ENCODE measurements at regions not wholly inside any gene's neighbourhood (a gene's known extent, or its start where the extent isn't known, plus 50 kb on each side); places are given as distances from the start of the nearest gene placed in this dataset.

GRCh38 chr2:193693758-193694157 lies 1499.0 kb upstream of the TMEFF2 start:
- no peak overlapping the region for H3K4me2 ChIP-seq (ENCODE audit: low read length)

GRCh38 chr2:193690572-193690971 lies 1495.8 kb upstream of the TMEFF2 start:
- TF ChIP-seq CTCF (IDR thresholded peaks at IDR 0.05; ENCODE audit: insufficient read depth, low read depth, low read length) (no peak), EZH2 (IDR thresholded peaks at IDR 0.05; ENCODE audit: insufficient read depth, low read length) (no peak)
- H3K4me1 Mint-ChIP-seq (ENCODE audit: low read depth, unreplicated experiment) = no peaks in the 10 kb centered on the region
- H3K27ac Mint-ChIP-seq (ENCODE audit: unreplicated experiment) = no peak overlapping the region
- Histone ChIP-seq H2AFZ (ENCODE audit: low read depth, low read length) (no peak overlapping the region), H3K36me3 (ENCODE audit: insufficient read depth, low read length) (no peaks in the 10 kb centered on the region), H3K79me2 (ENCODE audit: insufficient read depth, low read length) (no peaks in the 10 kb centered on the region), H3K4me2 (ENCODE audit: low read length) (no peak overlapping the region), H3K9me3 (ENCODE audit: insufficient read depth, low read depth, low read length) (no peaks in the 10 kb centered on the region), H3K4me3 (ENCODE audit: insufficient read depth, low read depth, low read length) (no peak overlapping the region), H3K27ac (ENCODE audit: low read depth, low read length) (no peak overlapping the region), H3K9ac (ENCODE audit: low read length) (no peak overlapping the region), H3K27me3 (ENCODE audit: insufficient read depth, low read length) (no peaks in the 10 kb centered on the region), H3K4me1 (ENCODE audit: insufficient read depth, low read length) (no peaks in the 10 kb centered on the region), H4K20me1 (ENCODE audit: insufficient read depth, low read length) (no peaks in the 10 kb centered on the region)
- no peaks in the 10 kb centered on the region for H3K27me3 Mint-ChIP-seq (ENCODE audit: low read depth, unreplicated experiment)
- peak; percentile 39 for FAIRE-seq
- H3K4me3 Mint-ChIP-seq (ENCODE audit: unreplicated experiment) = no peak overlapping the region
- no peaks in the 10 kb centered on the region for H3K36me3 Mint-ChIP-seq (ENCODE audit: low read depth, unreplicated experiment)
- no peak for DNase-seq (ENCODE audit: low read depth)
- no peaks in the 10 kb centered on the region for H3K9me3 Mint-ChIP-seq (ENCODE audit: unreplicated experiment)

More at GRCh38 chr2:193693758-193694157, 1499.0 kb upstream of the TMEFF2 start:
- Mint-ChIP-seq H3K4me3 (ENCODE audit: unreplicated experiment) (no peak overlapping the region), H3K9me3 (ENCODE audit: unreplicated experiment) (no peaks in the 10 kb centered on the region), H3K27me3 (ENCODE audit: low read depth, unreplicated experiment) (no peaks in the 10 kb centered on the region), H3K27ac (ENCODE audit: unreplicated experiment) (no peak overlapping the region), H3K4me1 (ENCODE audit: low read depth, unreplicated experiment) (no peaks in the 10 kb centered on the region), H3K36me3 (ENCODE audit: low read depth, unreplicated experiment) (no peaks in the 10 kb centered on the region)
- Histone ChIP-seq H2AFZ (ENCODE audit: low read depth, low read length) (no peak overlapping the region), H3K27me3 (ENCODE audit: insufficient read depth, low read length) (no peaks in the 10 kb centered on the region), H3K36me3 (ENCODE audit: insufficient read depth, low read length) (no peaks in the 10 kb centered on the region), H3K4me3 (ENCODE audit: insufficient read depth, low read depth, low read length) (no peak overlapping the region), H3K9me3 (ENCODE audit: insufficient read depth, low read depth, low read length) (no peaks in the 10 kb centered on the region), H3K79me2 (ENCODE audit: insufficient read depth, low read length) (no peaks in the 10 kb centered on the region), H3K4me1 (ENCODE audit: insufficient read depth, low read length) (no peaks in the 10 kb centered on the region), H3K27ac (ENCODE audit: low read depth, low read length) (no peak overlapping the region), H3K9ac (ENCODE audit: low read length) (no peak overlapping the region), H4K20me1 (ENCODE audit: insufficient read depth, low read length) (no peaks in the 10 kb centered on the region)
- FAIRE-seq = no peak
- no peak for DNase-seq (ENCODE audit: low read depth)
- TF ChIP-seq CTCF (IDR thresholded peaks at IDR 0.05; ENCODE audit: insufficient read depth, low read depth, low read length) = no peak
- TF ChIP-seq EZH2 (IDR thresholded peaks at IDR 0.05; ENCODE audit: insufficient read depth, low read length) = no peak

- Mint-ChIP-seq H3K9me3 (ENCODE audit: unreplicated experiment) (no peaks in the 10 kb centered on the region), H3K4me3 (ENCODE audit: unreplicated experiment) (no peak overlapping the region), H3K27me3 (ENCODE audit: low read depth, unreplicated experiment) (no peaks in the 10 kb centered on the region), H3K27ac (ENCODE audit: unreplicated experiment) (no peak overlapping the region), H3K4me1 (ENCODE audit: low read depth, unreplicated experiment) (no peaks in the 10 kb centered on the region), H3K36me3 (ENCODE audit: low read depth, unreplicated experiment) (no peaks in the 10 kb centered on the region)
- Histone ChIP-seq H3K79me2 (ENCODE audit: insufficient read depth, low read length) (no peaks in the 10 kb centered on the region), H4K20me1 (ENCODE audit: insufficient read depth, low read length) (no peaks in the 10 kb centered on the region), H3K9me3 (ENCODE audit: insufficient read depth, low read depth, low read length) (no peaks in the 10 kb centered on the region), H2AFZ (ENCODE audit: low read depth, low read length) (no peak overlapping the region), H3K4me2 (ENCODE audit: low read length) (no peak overlapping the region), H3K36me3 (ENCODE audit: insufficient read depth, low read length) (no peaks in the 10 kb centered on the region), H3K9ac (ENCODE audit: low read length) (no peak overlapping the region), H3K27me3 (ENCODE audit: insufficient read depth, low read length) (no peaks in the 10 kb centered on the region), H3K27ac (ENCODE audit: low read depth, low read length) (no peak overlapping the region), H3K4me3 (ENCODE audit: insufficient read depth, low read depth, low read length) (no peak overlapping the region), H3K4me1 (ENCODE audit: insufficient read depth, low read length) (no peaks in the 10 kb centered on the region)
- DNase-seq (ENCODE audit: low read depth) (no peak), FAIRE-seq (no peak)
- TF ChIP-seq EZH2 (IDR thresholded peaks at IDR 0.05; ENCODE audit: insufficient read depth, low read length) (no peak), CTCF (IDR thresholded peaks at IDR 0.05; ENCODE audit: insufficient read depth, low read depth, low read length) (no peak)
Measured at GRCh38 chr2:193687195-193687594, 1492.5 kb upstream of the TMEFF2 start.
